ENCODE measurements at regions not wholly inside any gene's neighbourhood (a gene's known extent, or its start where the extent isn't known, plus 50 kb on each side); places are given as distances from the start of the nearest gene placed in this dataset.

DNA sequence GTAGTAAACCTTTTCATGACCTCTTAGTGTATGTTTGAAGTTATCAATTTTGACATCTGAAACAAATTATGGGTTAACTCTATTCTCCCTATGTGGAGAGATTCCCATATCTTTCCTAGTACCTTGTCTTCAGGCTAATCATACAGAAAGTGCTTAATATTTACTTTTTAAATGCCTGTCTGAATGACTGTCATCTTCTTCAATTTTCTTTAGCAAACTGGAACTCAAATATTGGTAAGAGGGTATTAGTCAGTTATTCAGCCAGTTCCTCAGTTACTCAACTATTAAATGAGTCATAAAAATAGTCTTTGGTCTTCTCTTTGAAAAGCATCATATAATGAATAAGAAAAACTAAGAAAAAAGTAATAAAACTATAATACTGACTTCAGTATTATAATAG is 1038.0 kb upstream of the PIK3C3 start:
- TF ChIP-seq, protein P1, sequence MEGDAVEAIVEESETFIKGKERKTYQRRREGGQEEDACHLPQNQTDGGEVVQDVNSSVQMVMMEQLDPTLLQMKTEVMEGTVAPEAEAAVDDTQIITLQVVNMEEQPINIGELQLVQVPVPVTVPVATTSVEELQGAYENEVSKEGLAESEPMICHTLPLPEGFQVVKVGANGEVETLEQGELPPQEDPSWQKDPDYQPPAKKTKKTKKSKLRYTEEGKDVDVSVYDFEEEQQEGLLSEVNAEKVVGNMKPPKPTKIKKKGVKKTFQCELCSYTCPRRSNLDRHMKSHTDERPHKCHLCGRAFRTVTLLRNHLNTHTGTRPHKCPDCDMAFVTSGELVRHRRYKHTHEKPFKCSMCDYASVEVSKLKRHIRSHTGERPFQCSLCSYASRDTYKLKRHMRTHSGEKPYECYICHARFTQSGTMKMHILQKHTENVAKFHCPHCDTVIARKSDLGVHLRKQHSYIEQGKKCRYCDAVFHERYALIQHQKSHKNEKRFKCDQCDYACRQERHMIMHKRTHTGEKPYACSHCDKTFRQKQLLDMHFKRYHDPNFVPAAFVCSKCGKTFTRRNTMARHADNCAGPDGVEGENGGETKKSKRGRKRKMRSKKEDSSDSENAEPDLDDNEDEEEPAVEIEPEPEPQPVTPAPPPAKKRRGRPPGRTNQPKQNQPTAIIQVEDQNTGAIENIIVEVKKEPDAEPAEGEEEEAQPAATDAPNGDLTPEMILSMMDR (IDR thresholded peaks at IDR 0.05), result no peak
- H3K9me3 ChIP-seq, result no peaks in the 10 kb centered on the region
- no peak overlapping the region for H3K27ac ChIP-seq
- H3K27me3 ChIP-seq, result no peaks in the 10 kb centered on the region
- H3K36me3 ChIP-seq, result no peaks in the 10 kb centered on the region
- H3K4me3 ChIP-seq, result no peak overlapping the region
- DNase-seq, result no peak
- H3K4me1 ChIP-seq, result no peaks in the 10 kb centered on the region

DNA sequence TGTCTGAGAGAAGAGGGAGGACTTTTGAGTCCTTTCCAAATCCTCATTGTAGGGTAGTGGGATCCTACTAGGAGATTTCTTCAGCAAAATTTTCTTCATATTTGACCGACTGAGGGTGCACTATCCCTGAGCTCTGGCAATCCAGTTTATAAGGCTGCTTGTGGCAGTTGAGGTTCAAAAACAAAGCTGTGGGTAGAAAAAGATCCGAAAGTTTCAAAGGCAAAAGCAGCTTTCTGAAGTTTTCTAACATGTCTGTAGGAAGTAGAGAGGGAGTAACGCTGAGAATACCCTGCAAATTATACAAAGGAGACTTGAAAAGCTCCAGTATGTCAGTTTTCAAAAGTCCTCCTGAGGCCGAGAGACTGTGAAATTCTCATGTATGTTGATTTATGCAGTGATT is 1039.3 kb upstream of the PIK3C3 start:
- no peaks in the 10 kb centered on the region for H3K27me3 ChIP-seq
- no peak overlapping the region for H3K27ac ChIP-seq
- no peaks in the 10 kb centered on the region for H3K36me3 ChIP-seq
- no peak for DNase-seq
- no peaks in the 10 kb centered on the region for H3K9me3 ChIP-seq
- TF ChIP-seq, protein P1 (IDR thresholded peaks at IDR 0.05), result no peak
- TF ChIP-seq POLR2A (IDR thresholded peaks at IDR 0.05), result no peak
- H3K4me3 ChIP-seq, result no peak overlapping the region
- H3K4me1 ChIP-seq, result no peaks in the 10 kb centered on the region

DNA sequence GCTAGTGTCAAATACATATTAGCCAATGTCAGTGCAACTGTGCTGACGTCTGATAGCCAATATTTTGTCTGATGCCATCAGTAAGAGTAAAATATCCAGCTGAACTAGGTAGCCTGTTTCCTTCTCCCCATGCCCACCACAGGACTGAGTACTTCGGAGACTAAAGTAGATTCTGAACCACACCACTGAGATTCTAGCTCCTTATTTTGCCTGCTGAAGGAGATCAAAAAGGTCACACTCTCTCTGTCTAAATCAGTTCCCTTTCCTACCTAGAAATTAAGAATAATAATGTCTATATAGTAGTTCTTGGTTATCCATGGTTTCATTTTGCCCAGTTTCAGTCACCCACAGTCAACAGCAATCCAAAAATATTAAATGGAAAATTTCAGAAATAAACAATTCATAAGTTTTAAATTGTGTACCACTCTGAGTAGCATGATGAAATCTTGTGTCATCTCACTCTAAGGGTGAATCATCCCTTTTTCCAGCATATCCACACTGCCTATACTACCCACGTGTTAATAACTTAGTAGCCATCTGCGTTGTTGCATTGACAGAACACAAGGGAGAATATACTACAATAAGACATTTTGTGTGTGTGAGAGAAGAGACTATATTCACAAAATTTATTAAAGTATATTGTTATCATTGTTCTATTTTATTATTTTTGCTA is 1043.3 kb upstream of the PIK3C3 start:
- Histone ChIP-seq H3K4me1 (no peaks in the 10 kb centered on the region), H3K4me3 (no peak overlapping the region), H3K27me3 (no peaks in the 10 kb centered on the region), H3K27ac (no peak overlapping the region), H3K9me3 (no peaks in the 10 kb centered on the region), H3K36me3 (no peaks in the 10 kb centered on the region)
- DNase-seq, result no peak
- TF ChIP-seq, protein P1 (IDR thresholded peaks at IDR 0.05), result no peak
- TF ChIP-seq POLR2A (IDR thresholded peaks at IDR 0.05), result no peak

DNA sequence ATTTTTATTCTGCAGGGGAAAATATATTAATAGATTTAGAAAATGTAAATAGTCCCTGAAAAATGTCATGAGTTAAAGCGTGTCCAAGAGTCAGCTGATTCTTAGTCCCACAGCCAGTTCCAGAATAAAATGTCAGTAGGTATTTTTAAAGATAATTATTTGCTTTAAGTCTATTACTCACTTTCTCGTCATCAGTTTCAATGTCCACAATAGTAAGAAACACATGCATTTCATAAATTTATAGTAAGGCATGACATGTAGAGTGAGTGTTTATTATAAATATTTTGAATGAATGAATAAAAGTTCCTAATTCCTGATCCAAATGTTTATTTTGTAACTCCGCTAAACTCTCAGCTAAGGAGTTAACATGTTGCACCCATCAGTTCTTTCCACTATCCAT is 1044.0 kb upstream of the PIK3C3 start:
- no peaks in the 10 kb centered on the region for H3K4me1 ChIP-seq
- no peaks in the 10 kb centered on the region for H3K9me3 ChIP-seq
- DNase-seq, result no peak
- no peaks in the 10 kb centered on the region for H3K27me3 ChIP-seq
- H3K27ac ChIP-seq, result no peak overlapping the region
- H3K4me3 ChIP-seq, result no peak overlapping the region
- no peak for TF ChIP-seq POLR2A (IDR thresholded peaks at IDR 0.05)
- TF ChIP-seq, protein P1 (IDR thresholded peaks at IDR 0.05), result no peak
- no peaks in the 10 kb centered on the region for H3K36me3 ChIP-seq

DNA sequence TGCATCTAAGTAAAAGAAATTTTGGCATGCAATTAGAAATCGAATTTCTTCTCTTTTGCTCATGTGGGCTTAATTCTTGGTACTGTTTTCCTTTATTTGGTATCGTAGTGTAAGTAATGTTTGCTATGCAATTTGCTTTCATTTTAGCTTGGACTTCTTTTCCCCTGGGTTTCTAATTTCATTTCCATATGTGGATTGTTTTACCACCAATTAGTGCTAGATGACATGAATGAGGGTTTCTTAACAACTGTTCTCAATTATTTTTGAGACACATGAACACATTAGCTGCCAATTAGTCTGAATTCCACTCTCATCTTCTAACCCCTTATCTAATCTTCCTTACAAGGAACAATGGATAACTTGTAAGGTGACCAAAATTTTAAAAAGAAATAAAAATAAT is 1047.2 kb upstream of the PIK3C3 start:
- H3K27me3 ChIP-seq, result no peaks in the 10 kb centered on the region
- no peak overlapping the region for H3K27ac ChIP-seq
- H3K9me3 ChIP-seq, result no peaks in the 10 kb centered on the region
- H3K36me3 ChIP-seq, result no peaks in the 10 kb centered on the region
- no peak overlapping the region for H3K4me3 ChIP-seq
- H3K4me1 ChIP-seq, result no peaks in the 10 kb centered on the region
- TF ChIP-seq, protein P1 (IDR thresholded peaks at IDR 0.05), result no peak
- TF ChIP-seq POLR2A (IDR thresholded peaks at IDR 0.05), result no peak
- no peak for DNase-seq

DNA sequence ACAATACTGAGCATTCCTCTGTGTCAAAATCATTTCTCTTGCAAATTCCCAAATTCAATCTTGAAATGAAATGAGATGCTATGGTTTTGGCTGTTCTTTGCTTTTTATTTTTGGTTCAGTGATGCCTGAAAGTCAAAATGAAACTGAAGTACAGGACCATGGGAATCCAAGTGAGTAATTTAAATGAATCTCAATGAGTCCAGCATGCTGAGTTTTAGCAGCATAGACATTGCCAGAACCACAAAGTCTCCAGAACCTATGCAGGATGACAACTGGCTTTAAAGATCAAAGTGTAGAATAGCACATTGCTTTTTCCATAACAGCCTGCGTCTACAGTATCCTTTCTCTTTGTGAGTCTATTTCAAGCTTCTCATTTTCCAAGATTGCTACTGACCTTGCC is 1050.7 kb upstream of the PIK3C3 start:
- no peak for DNase-seq
- no peaks in the 10 kb centered on the region for H3K9me3 ChIP-seq
- no peaks in the 10 kb centered on the region for H3K27me3 ChIP-seq
- H3K4me1 ChIP-seq, result no peaks in the 10 kb centered on the region
- TF ChIP-seq POLR2A (IDR thresholded peaks at IDR 0.05), result no peak
- TF ChIP-seq, protein P1 (IDR thresholded peaks at IDR 0.05), result no peak
- H3K4me3 ChIP-seq, result no peak overlapping the region
- no peak overlapping the region for H3K27ac ChIP-seq
- no peaks in the 10 kb centered on the region for H3K36me3 ChIP-seq

All from Peyer's patch (tissue), 4 donors.